ENCODE measurements at regions not wholly inside any gene's neighbourhood (a gene's known extent, or its start where the extent isn't known, plus 50 kb on each side); places are given as distances from the start of the nearest gene placed in this dataset.

DNA sequence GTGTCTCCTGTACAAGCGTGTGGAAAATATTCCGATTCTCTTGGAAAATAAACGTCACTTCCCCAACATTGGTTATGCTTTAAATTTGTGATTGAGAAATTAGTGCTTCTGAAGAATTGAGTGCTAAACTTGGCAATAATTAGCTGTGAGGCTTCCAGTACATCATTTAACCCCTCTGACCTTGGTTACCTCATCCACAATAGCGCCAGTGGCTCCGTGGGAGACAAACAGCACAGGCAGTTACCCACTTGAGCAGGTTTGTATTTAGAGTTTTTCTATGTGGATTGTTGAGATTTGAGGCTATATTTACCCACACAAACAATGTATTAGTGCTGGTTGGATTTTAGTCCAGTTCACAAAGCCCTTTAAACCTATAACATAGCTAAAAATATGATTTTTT, 476.5 kb downstream of the NKX6-1 start:
- no peak for TF ChIP-seq CTCF (IDR thresholded peaks at IDR 0.05)
- TF ChIP-seq POLR2A (IDR thresholded peaks at IDR 0.05): no peak
- TF ChIP-seq EP300 (IDR thresholded peaks at IDR 0.05): no peak
